Calu3 (cell line): ENCODE measurements at regions not wholly inside any gene's neighbourhood (a gene's known extent, or its start where the extent isn't known, plus 50 kb on each side); places are given as distances from the start of the nearest gene placed in this dataset.

Source experiments
- BruUV-seq: library from RNA; stranded (reverse); fragments of 400-500 nt; replicated peaks from 2 replicates; lab custom pipeline; 2021; lab: Mats Ljungman, UMichigan
- CTCF ChIA-PET: fragments of 300-600 bp; sonication (Branson Sonifier 250); formaldehyde crosslinking; loops from one replicate; lab custom pipeline; 2022; ENCODE audit warnings: antibody characterized with exemption; lab: Charles Lee
- DNase-seq: peaks from one replicate; pipeline ENCODE4 v3.0.0; 2022
- H3K27ac Mint-ChIP-seq: one replicate; pipeline ENCODE4 v1.8.0; 2022; ENCODE audit warnings: mixed read lengths; ENCODE audit not compliant: unreplicated experiment
- H3K27me3 Mint-ChIP-seq: one replicate; pipeline ENCODE4 v1.8.0; 2022; ENCODE audit warnings: mixed read lengths; ENCODE audit not compliant: unreplicated experiment
- H3K36me3 Mint-ChIP-seq: one replicate; pipeline ENCODE4 v1.8.0; 2022; ENCODE audit warnings: mild to moderate bottlenecking, moderate library complexity, mixed read lengths; ENCODE audit not compliant: insufficient read depth, unreplicated experiment
- H3K4me1 Mint-ChIP-seq: one replicate; pipeline ENCODE4 v1.8.0; 2022; ENCODE audit warnings: mild to moderate bottlenecking, low read depth, mixed read lengths; ENCODE audit not compliant: unreplicated experiment
- H3K4me3 Mint-ChIP-seq: one replicate; pipeline ENCODE4 v1.8.0; 2022; ENCODE audit warnings: mild to moderate bottlenecking, low read depth, moderate library complexity, mixed read lengths; ENCODE audit not compliant: unreplicated experiment
- H3K9me3 Mint-ChIP-seq: one replicate; pipeline ENCODE4 v1.8.0; 2022; ENCODE audit warnings: low read depth, mixed read lengths; ENCODE audit not compliant: unreplicated experiment
- CTCF ChIP-seq: fragments of 200-600 bp; IDR thresholded peaks from one replicate; pipeline ENCODE4 v1.8.0; 2022; ENCODE audit warnings: antibody characterized with exemption; ENCODE audit not compliant: unreplicated experiment
- intact Hi-C: fragments of 100-400 bp; cut with micrococcal nuclease; formaldehyde crosslinking; loops from one replicate; pipeline ENCODE4 v1.10.0; 2022; ENCODE audit not compliant: unreplicated experiment

- no TSS peak for BruUV-seq
- intact Hi-C loops = no loop called here
- no peak for TF ChIP-seq CTCF
- H3K27ac Mint-ChIP-seq = no peak overlapping the region
- H3K4me1 Mint-ChIP-seq = peaks cover 8% of the 10 kb centered on the region
- no peaks in the 10 kb centered on the region for H3K27me3 Mint-ChIP-seq
- CTCF ChIA-PET = no interaction called here
- no peaks in the 10 kb centered on the region for H3K36me3 Mint-ChIP-seq
- peaks cover 3% of the 10 kb centered on the region for H3K9me3 Mint-ChIP-seq
- no peak overlapping the region for H3K4me3 Mint-ChIP-seq
- DNase-seq = no peak
These were observed 170.0 kb upstream of the GYPA start for GRCh38 chr4:144310535-144310934.

- no peak overlapping the region for H3K27ac Mint-ChIP-seq
- no TSS peak for BruUV-seq
- intact Hi-C loops = no loop called here
- H3K27me3 Mint-ChIP-seq = no peaks in the 10 kb centered on the region
- no peak overlapping the region for H3K4me3 Mint-ChIP-seq
- TF ChIP-seq CTCF = no peak
- DNase-seq = no peak
- no peaks in the 10 kb centered on the region for H3K36me3 Mint-ChIP-seq
- H3K9me3 Mint-ChIP-seq = peaks cover 3% of the 10 kb centered on the region
- H3K4me1 Mint-ChIP-seq = peaks cover 8% of the 10 kb centered on the region
- CTCF ChIA-PET = no interaction called here
These were observed 172.9 kb upstream of the GYPA start for GRCh38 chr4:144313370-144313769.

GRCh38 chr4:144316869-144317268 lies 176.4 kb upstream of the GYPA start:
- H3K36me3 Mint-ChIP-seq = no peaks in the 10 kb centered on the region
- H3K4me3 Mint-ChIP-seq = no peak overlapping the region
- no peak overlapping the region for H3K27ac Mint-ChIP-seq
- no peaks in the 10 kb centered on the region for H3K27me3 Mint-ChIP-seq
- BruUV-seq = no TSS peak
- peaks cover 3% of the 10 kb centered on the region for H3K9me3 Mint-ChIP-seq
- no peak for TF ChIP-seq CTCF
- CTCF ChIA-PET = no interaction called here
- peaks cover 8% of the 10 kb centered on the region for H3K4me1 Mint-ChIP-seq
- no peak for DNase-seq
- intact Hi-C loops = no loop called here

GRCh38 chr4:144318797-144319196 lies 178.3 kb upstream of the GYPA start:
- no peak for TF ChIP-seq CTCF
- H3K4me3 Mint-ChIP-seq = no peak overlapping the region
- H3K27ac Mint-ChIP-seq = no peak overlapping the region
- no peak for DNase-seq
- H3K36me3 Mint-ChIP-seq = no peaks in the 10 kb centered on the region
- CTCF ChIA-PET = no interaction called here
- BruUV-seq = no TSS peak
- peaks cover 3% of the 10 kb centered on the region for H3K9me3 Mint-ChIP-seq
- intact Hi-C loops = no loop called here
- H3K27me3 Mint-ChIP-seq = no peaks in the 10 kb centered on the region
- H3K4me1 Mint-ChIP-seq = no peaks in the 10 kb centered on the region

- intact Hi-C loops = no loop called here
- H3K27me3 Mint-ChIP-seq = no peaks in the 10 kb centered on the region
- no peaks in the 10 kb centered on the region for H3K36me3 Mint-ChIP-seq
- no peak for TF ChIP-seq CTCF
- CTCF ChIA-PET = no interaction called here
- H3K4me1 Mint-ChIP-seq = peaks cover 20% of the 10 kb centered on the region
- H3K9me3 Mint-ChIP-seq = peaks cover 2% of the 10 kb centered on the region
- H3K4me3 Mint-ChIP-seq = no peak overlapping the region
- DNase-seq = no peak
- BruUV-seq = no TSS peak
- no peak overlapping the region for H3K27ac Mint-ChIP-seq
These were observed 196.1 kb upstream of the GYPA start for GRCh38 chr4:144336633-144337032.
